HEK293 (cell line): ENCODE measurements at regions not wholly inside any gene's neighbourhood (a gene's known extent, or its start where the extent isn't known, plus 50 kb on each side); places are given as distances from the start of the nearest gene placed in this dataset.

ENCODE experiments used
- CTCF ChIP-seq: fragments of 450-650 bp; formaldehyde crosslinking; IDR thresholded peaks from 2 replicates; pipeline ENCODE4 v1.5.1; 2016; ENCODE audit warnings: missing biosample characterization, missing genetic modification characterization
- MYNN ChIP-seq: fragments of 450-650 bp; formaldehyde crosslinking; IDR thresholded peaks from 2 replicates; pipeline ENCODE4 v1.5.1; 2016; ENCODE audit warnings: missing biosample characterization, missing genetic modification characterization, borderline replicate concordance
- OSR2 ChIP-seq: fragments of 450-650 bp; formaldehyde crosslinking; IDR thresholded peaks from 2 replicates; pipeline ENCODE4 v1.5.1; 2016; ENCODE audit warnings: missing biosample characterization, missing genetic modification characterization
- PRDM4 ChIP-seq: fragments of 450-650 bp; formaldehyde crosslinking; IDR thresholded peaks from 2 replicates; pipeline ENCODE4 v1.5.1; 2017; ENCODE audit warnings: missing biosample characterization, missing genetic modification characterization
- TCF7L2 ChIP-seq: IDR thresholded peaks from 2 replicates; pipeline ENCODE4 v1.6.1; 2011; ENCODE audit warnings: low read depth, mild to moderate bottlenecking, inconsistent platforms, low read length, moderate library complexity, borderline replicate concordance
- YY1 ChIP-seq: fragments of 450-650 bp; formaldehyde crosslinking; IDR thresholded peaks from 2 replicates; pipeline ENCODE4 v1.5.1; 2018; ENCODE audit warnings: missing biosample characterization, missing genetic modification characterization
- ZEB2 ChIP-seq: fragments of 450-650 bp; formaldehyde crosslinking; IDR thresholded peaks from 2 replicates; pipeline ENCODE4 v1.5.1; 2016; ENCODE audit warnings: missing biosample characterization, missing genetic modification characterization
- ZNF391 ChIP-seq: fragments of 450-650 bp; formaldehyde crosslinking; IDR thresholded peaks from 2 replicates; pipeline ENCODE4 v1.5.1; 2016; ENCODE audit warnings: low read depth, missing biosample characterization, missing genetic modification characterization, borderline replicate concordance
- ZNF398 ChIP-seq: fragments of 450-650 bp; formaldehyde crosslinking; IDR thresholded peaks from 2 replicates; pipeline ENCODE4 v1.5.1; 2017; ENCODE audit warnings: missing biosample characterization, missing genetic modification characterization
- ZNF654 ChIP-seq: fragments of 450-650 bp; formaldehyde crosslinking; IDR thresholded peaks from 2 replicates; pipeline ENCODE4 v1.5.1; 2016; ENCODE audit warnings: low read depth, missing biosample characterization, missing genetic modification characterization
- ZNF664 ChIP-seq: fragments of 450-650 bp; formaldehyde crosslinking; IDR thresholded peaks from 2 replicates; pipeline ENCODE4 v1.5.1; 2016; ENCODE audit warnings: missing biosample characterization, missing genetic modification characterization
- TF ChIP-seq, protein P1 (sequence below): fragments of 450-650 bp; formaldehyde crosslinking; IDR thresholded peaks from 2 replicates; pipeline ENCODE4 v1.5.1; 2016; ENCODE audit warnings: missing biosample characterization, missing genetic modification characterization, low read depth
- TF ChIP-seq, protein P2 (sequence below): fragments of 450-650 bp; formaldehyde crosslinking; IDR thresholded peaks from 2 replicates; pipeline ENCODE4 v1.5.1; 2016; ENCODE audit warnings: missing biosample characterization, missing genetic modification characterization
- TF ChIP-seq, protein P3 (sequence below): fragments of 450-650 bp; formaldehyde crosslinking; IDR thresholded peaks from 2 replicates; pipeline ENCODE4 v1.5.1; 2017; ENCODE audit warnings: missing biosample characterization, missing genetic modification characterization

DNA sequence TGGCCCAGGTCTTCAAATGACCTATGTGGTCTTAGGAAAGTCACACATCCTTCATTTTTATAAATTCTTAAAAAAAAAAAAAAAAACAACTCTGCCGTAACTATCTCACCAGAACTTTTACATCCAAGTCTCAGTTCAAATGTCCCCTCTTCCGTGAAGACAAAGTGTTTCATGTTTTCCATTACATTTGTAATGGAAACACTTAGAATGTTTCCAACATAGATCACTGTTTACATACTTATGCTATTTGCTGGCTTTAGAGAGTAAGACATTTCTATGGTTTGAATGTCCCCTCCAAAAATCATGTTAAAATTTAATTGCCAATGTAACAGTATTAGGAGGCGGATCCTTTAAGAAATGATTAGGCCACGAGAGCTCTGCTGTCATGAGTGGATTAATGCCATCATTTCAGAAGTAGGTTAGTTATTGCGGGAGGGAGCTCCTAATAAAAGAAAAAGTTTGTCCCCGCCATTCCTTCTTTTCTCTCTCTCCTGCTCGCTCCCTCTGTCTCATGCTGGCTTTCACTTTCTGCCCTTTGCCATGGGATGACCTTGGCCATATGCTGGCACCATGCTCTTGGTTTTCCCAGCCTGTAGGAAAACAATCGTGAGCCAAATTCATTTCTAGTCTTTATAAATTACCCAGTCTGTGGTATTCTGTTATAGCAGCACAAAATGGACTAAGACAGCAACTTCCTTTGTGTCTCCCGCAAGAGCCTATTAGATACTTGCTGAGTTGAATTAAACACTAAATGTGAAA lies 887.8 kb upstream of the SOX9 start:
- TF ChIP-seq ZNF654 (no peak), ZNF664 (no peak), MYNN (tag by site-specific recombination) (no peak), CTCF (tag by site-specific recombination) (no peak), ZNF398 (no peak), TCF7L2 (no peak), PRDM4 (no peak), ZEB2 (tag by site-specific recombination) (no peak), OSR2 (tag by site-specific recombination) (no peak), ZNF391 (no peak), YY1 (tag by site-specific recombination) (no peak)
- TF ChIP-seq, protein P1, sequence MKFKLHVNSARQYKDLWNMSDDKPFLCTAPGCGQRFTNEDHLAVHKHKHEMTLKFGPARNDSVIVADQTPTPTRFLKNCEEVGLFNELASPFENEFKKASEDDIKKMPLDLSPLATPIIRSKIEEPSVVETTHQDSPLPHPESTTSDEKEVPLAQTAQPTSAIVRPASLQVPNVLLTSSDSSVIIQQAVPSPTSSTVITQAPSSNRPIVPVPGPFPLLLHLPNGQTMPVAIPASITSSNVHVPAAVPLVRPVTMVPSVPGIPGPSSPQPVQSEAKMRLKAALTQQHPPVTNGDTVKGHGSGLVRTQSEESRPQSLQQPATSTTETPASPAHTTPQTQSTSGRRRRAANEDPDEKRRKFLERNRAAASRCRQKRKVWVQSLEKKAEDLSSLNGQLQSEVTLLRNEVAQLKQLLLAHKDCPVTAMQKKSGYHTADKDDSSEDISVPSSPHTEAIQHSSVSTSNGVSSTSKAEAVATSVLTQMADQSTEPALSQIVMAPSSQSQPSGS: no peak
- TF ChIP-seq, protein P2, sequence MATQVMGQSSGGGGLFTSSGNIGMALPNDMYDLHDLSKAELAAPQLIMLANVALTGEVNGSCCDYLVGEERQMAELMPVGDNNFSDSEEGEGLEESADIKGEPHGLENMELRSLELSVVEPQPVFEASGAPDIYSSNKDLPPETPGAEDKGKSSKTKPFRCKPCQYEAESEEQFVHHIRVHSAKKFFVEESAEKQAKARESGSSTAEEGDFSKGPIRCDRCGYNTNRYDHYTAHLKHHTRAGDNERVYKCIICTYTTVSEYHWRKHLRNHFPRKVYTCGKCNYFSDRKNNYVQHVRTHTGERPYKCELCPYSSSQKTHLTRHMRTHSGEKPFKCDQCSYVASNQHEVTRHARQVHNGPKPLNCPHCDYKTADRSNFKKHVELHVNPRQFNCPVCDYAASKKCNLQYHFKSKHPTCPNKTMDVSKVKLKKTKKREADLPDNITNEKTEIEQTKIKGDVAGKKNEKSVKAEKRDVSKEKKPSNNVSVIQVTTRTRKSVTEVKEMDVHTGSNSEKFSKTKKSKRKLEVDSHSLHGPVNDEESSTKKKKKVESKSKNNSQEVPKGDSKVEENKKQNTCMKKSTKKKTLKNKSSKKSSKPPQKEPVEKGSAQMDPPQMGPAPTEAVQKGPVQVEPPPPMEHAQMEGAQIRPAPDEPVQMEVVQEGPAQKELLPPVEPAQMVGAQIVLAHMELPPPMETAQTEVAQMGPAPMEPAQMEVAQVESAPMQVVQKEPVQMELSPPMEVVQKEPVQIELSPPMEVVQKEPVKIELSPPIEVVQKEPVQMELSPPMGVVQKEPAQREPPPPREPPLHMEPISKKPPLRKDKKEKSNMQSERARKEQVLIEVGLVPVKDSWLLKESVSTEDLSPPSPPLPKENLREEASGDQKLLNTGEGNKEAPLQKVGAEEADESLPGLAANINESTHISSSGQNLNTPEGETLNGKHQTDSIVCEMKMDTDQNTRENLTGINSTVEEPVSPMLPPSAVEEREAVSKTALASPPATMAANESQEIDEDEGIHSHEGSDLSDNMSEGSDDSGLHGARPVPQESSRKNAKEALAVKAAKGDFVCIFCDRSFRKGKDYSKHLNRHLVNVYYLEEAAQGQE (tag by site-specific recombination): no peak
- TF ChIP-seq, protein P3, sequence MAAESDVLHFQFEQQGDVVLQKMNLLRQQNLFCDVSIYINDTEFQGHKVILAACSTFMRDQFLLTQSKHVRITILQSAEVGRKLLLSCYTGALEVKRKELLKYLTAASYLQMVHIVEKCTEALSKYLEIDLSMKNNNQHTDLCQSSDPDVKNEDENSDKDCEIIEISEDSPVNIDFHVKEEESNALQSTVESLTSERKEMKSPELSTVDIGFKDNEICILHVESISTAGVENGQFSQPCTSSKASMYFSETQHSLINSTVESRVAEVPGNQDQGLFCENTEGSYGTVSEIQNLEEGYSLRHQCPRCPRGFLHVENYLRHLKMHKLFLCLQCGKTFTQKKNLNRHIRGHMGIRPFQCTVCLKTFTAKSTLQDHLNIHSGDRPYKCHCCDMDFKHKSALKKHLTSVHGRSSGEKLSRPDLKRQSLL: no peak
